ENCODE measurements at regions not wholly inside any gene's neighbourhood (a gene's known extent, or its start where the extent isn't known, plus 50 kb on each side); places are given as distances from the start of the nearest gene placed in this dataset.

- no peaks in the 10 kb centered on the region for H3K79me2 ChIP-seq (ENCODE audit: control insufficient read depth, insufficient read depth, low read length)
- no peak overlapping the region for H3K4me2 ChIP-seq (ENCODE audit: control insufficient read depth, insufficient read depth)
- no peak overlapping the region for H3K4me3 ChIP-seq
- WGBS (ENCODE audit: insufficient coverage, insufficient replicate concordance, low lambda C conversion rate, missing lambda C conversion rate), result 0% methylated on average over 1 of the region's 1 CpG
- no peaks in the 10 kb centered on the region for H3K36me3 ChIP-seq (ENCODE audit: control insufficient read depth in 2 of 2, insufficient read depth in 2 of 2, low read length in 1 of 2)
- intact Hi-C loops (cut with micrococcal nuclease; ENCODE audit: unreplicated experiment), result no loop called here
- no peak for DNase-seq (ENCODE audit: low read depth, low spot score)
- H3K9ac ChIP-seq (ENCODE audit: control insufficient read depth, insufficient read depth, low read length), result no peak overlapping the region
- ATAC-seq, result no peak
- no peak overlapping the region for H3K27ac ChIP-seq (ENCODE audit: control insufficient read depth, insufficient read depth)
- TF ChIP-seq ZNF24 (IDR thresholded peaks at IDR 0.05) (no peak), HCFC1 (IDR thresholded peaks at IDR 0.05; ENCODE audit: low read length) (no peak), CBFB (IDR thresholded peaks at IDR 0.05; ENCODE audit: low read depth) (no peak), SUZ12 (IDR thresholded peaks at IDR 0.05; ENCODE audit: unreplicated experiment) (no peak), KDM1A (IDR thresholded peaks at IDR 0.05; ENCODE audit: borderline replicate concordance) (no peak), FOXM1 (IDR thresholded peaks at IDR 0.05; ENCODE audit: low read depth, low read length) (no peak), IRF4 (IDR thresholded peaks at IDR 0.05; ENCODE audit: low read depth, low read length) (no peak), ZNF622 (IDR thresholded peaks at IDR 0.05) (no peak), MTA3 (IDR thresholded peaks at IDR 0.05; ENCODE audit: borderline replicate concordance, low read length) (no peak), ZNF274 (IDR thresholded peaks at IDR 0.05; ENCODE audit: insufficient read depth, insufficient read length) (no peak)
- RAD21 ChIA-PET (ENCODE audit: unreplicated experiment), result no interaction called here
- H4K20me1 ChIP-seq (ENCODE audit: control insufficient read depth, insufficient read depth), result no peaks in the 10 kb centered on the region
- no peak overlapping the region for H2AFZ ChIP-seq (ENCODE audit: control insufficient read depth, low read depth, low read length)
- no peaks in the 10 kb centered on the region for H3K4me1 ChIP-seq (ENCODE audit: control insufficient read depth, insufficient read depth, low read length)
- SMC1A ChIA-PET (ENCODE audit: uncharacterized antibody, unreplicated experiment), result interaction anchor here (0.6 to 1.2 kb wide), 3 partner anchors 13 to 520 kb away, joined by 3 to 5 read pairs (median 3); no protein-coding TSS in a partner anchor
- CTCF ChIA-PET, result interaction anchor here (2.0 kb wide), 1 partner anchor 13 kb away, joined by 7 read pairs; no protein-coding TSS in a partner anchor
- FAIRE-seq, result no peak
- no peaks in the 10 kb centered on the region for H3K9me3 ChIP-seq (replicated peaks; ENCODE audit: control insufficient read depth, insufficient read depth, low read length)
- no TSS peak for BruUV-seq (replicated peaks)
- POLR2A ChIA-PET, result no interaction called here
- in situ Hi-C loops (cut with MboI), result no loop called here
- H3K27me3 ChIP-seq (replicated peaks in 1 of 2; ENCODE audit: control insufficient read depth in 2 of 2, insufficient read depth in 2 of 2, low read length in 1 of 2), result no peaks in the 10 kb centered on the region
Measured at GRCh38 chr13:74273581-74273980, 139.4 kb upstream of the KLF12 start.

- ChIA-PET CTCF (interaction anchor here (2.0 kb wide), 1 partner anchor 14 kb away, joined by 7 read pairs; no protein-coding TSS in a partner anchor), RAD21 (ENCODE audit: unreplicated experiment) (no interaction called here), SMC1A (ENCODE audit: uncharacterized antibody, unreplicated experiment) (interaction anchor here (1.0 kb wide), 1 partner anchor 14 kb away, joined by 5 read pairs; no protein-coding TSS in a partner anchor), POLR2A (no interaction called here)
- H4K20me1 ChIP-seq (ENCODE audit: control insufficient read depth, insufficient read depth), result no peaks in the 10 kb centered on the region
- ATAC-seq (no peak), DNase-seq (ENCODE audit: low read depth, low spot score) (no peak), FAIRE-seq (no peak)
- H3K4me2 ChIP-seq (ENCODE audit: control insufficient read depth, insufficient read depth), result no peak overlapping the region
- H3K27ac ChIP-seq (ENCODE audit: control insufficient read depth, insufficient read depth), result no peak overlapping the region
- no peaks in the 10 kb centered on the region for H3K36me3 ChIP-seq (ENCODE audit: control insufficient read depth in 2 of 2, insufficient read depth in 2 of 2, low read length in 1 of 2)
- no peaks in the 10 kb centered on the region for H3K4me1 ChIP-seq (ENCODE audit: control insufficient read depth, insufficient read depth, low read length)
- H3K79me2 ChIP-seq (ENCODE audit: control insufficient read depth, insufficient read depth, low read length), result no peaks in the 10 kb centered on the region
- in situ Hi-C loops (cut with MboI), result no loop called here
- H3K27me3 ChIP-seq (replicated peaks in 1 of 2; ENCODE audit: control insufficient read depth in 2 of 2, insufficient read depth in 2 of 2, low read length in 1 of 2), result no peaks in the 10 kb centered on the region
- BruUV-seq (replicated peaks), result no TSS peak
- H3K9ac ChIP-seq (ENCODE audit: control insufficient read depth, insufficient read depth, low read length), result no peak overlapping the region
- no peaks in the 10 kb centered on the region for H3K9me3 ChIP-seq (replicated peaks; ENCODE audit: control insufficient read depth, insufficient read depth, low read length)
- H3K4me3 ChIP-seq, result no peak overlapping the region
- 0% methylated on average over 1 of the region's 1 CpG for WGBS (ENCODE audit: insufficient coverage, insufficient replicate concordance, low lambda C conversion rate, missing lambda C conversion rate)
- intact Hi-C loops (cut with micrococcal nuclease; ENCODE audit: unreplicated experiment), result no loop called here
- no peak for TF ChIP-seq BHLHE40 (IDR thresholded peaks at IDR 0.05; ENCODE audit: borderline replicate concordance in 1 of 2, low read depth in 2 of 2, low read length in 1 of 2)
- no peak for TF ChIP-seq MAX (IDR thresholded peaks at IDR 0.05; ENCODE audit: low read depth, low read length)
- no peak for TF ChIP-seq NBN (IDR thresholded peaks at IDR 0.05)
- no peak for TF ChIP-seq IRF3 (IDR thresholded peaks at IDR 0.05)
- TF ChIP-seq RFX5 (IDR thresholded peaks at IDR 0.05; ENCODE audit: low read depth, low read length), result no peak
- TF ChIP-seq POLR2A (IDR thresholded peaks at IDR 0.05; ENCODE audit: low read depth, low read length), result no peak
- no peak for TF ChIP-seq SUPT20H (IDR thresholded peaks at IDR 0.05; ENCODE audit: borderline replicate concordance, control insufficient read depth, low read depth, low read length)
- no peak for TF ChIP-seq HDAC6 (IDR thresholded peaks at IDR 0.05; ENCODE audit: unreplicated experiment)
- TF ChIP-seq E2F4 (IDR thresholded peaks at IDR 0.05; ENCODE audit: low read depth, low read length), result no peak
- no peak for TF ChIP-seq HDGF (IDR thresholded peaks at IDR 0.05)
- TF ChIP-seq BRCA1 (IDR thresholded peaks at IDR 0.05; ENCODE audit: low read depth, low read length), result no peak
- no peak overlapping the region for H2AFZ ChIP-seq (ENCODE audit: control insufficient read depth, low read depth, low read length)
Measured at GRCh38 chr13:74272826-74273225, 138.6 kb upstream of the KLF12 start.
